DOHH2 (cell line): ENCODE measurements at regions not wholly inside any gene's neighbourhood (a gene's known extent, or its start where the extent isn't known, plus 50 kb on each side); places are given as distances from the start of the nearest gene placed in this dataset.

Experiments used
- H3F3A ChIP-seq: fragments of 200-600 bp; sonication (generic), shearing (Covaris generic); 2 replicates; pipeline ENCODE4 v1.6.0; 2016; ENCODE audit warnings: antibody characterized with exemption, mild to moderate bottlenecking; ENCODE audit not compliant: control insufficient read depth, insufficient read depth
- H3K27ac ChIP-seq: fragments of 200-600 bp; sonication (generic); 2 replicates; pipeline ENCODE4 v1.5.1; 2014; ENCODE audit warnings: low read depth, mild to moderate bottlenecking, low read length, moderate library complexity
- H3K27me3 ChIP-seq: fragments of 200-600 bp; sonication (generic); 2 replicates; pipeline ENCODE4 v1.6.1; 2014; ENCODE audit warnings: mild to moderate bottlenecking, low read length, mixed read lengths; ENCODE audit not compliant: control insufficient read depth
- H3K36me3 ChIP-seq: fragments of 200-600 bp; sonication (generic); 2 replicates; pipeline ENCODE4 v1.6.1; 2014; ENCODE audit warnings: mild to moderate bottlenecking, low read length, moderate library complexity, mixed read lengths; ENCODE audit not compliant: control insufficient read depth
- H3K4me1 ChIP-seq: fragments of 200-600 bp; sonication (generic); 2 replicates; pipeline ENCODE4 v1.6.1; 2014; ENCODE audit warnings: mild to moderate bottlenecking, low read length, mixed read lengths; ENCODE audit not compliant: control insufficient read depth
- H3K4me2 ChIP-seq: fragments of 200-600 bp; sonication (generic); 2 replicates; pipeline ENCODE4 v1.6.0; 2014; ENCODE audit warnings: mild to moderate bottlenecking, low read length, moderate library complexity
- H3K4me3 ChIP-seq: fragments of 200-600 bp; sonication (generic); 2 replicates; pipeline ENCODE4 v1.5.1; 2014; ENCODE audit warnings: mild to moderate bottlenecking, low read length, mixed read lengths
- H3K79me2 ChIP-seq: fragments of 200-600 bp; sonication (generic); 2 replicates; pipeline ENCODE4 v1.6.1; 2014; ENCODE audit warnings: mild to moderate bottlenecking, low read length, mixed read lengths; ENCODE audit not compliant: control insufficient read depth
- H3K9me2 ChIP-seq: fragments of 200-600 bp; sonication (generic); replicated peaks from 2 replicates; pipeline ENCODE4 v1.6.1; 2014; ENCODE audit warnings: mild to moderate bottlenecking, low read length, mixed read lengths; ENCODE audit not compliant: control insufficient read depth
- H3K9me3 ChIP-seq: fragments of 200-600 bp; sonication (generic); 2 replicates; pipeline ENCODE4 v1.6.1; 2014; ENCODE audit warnings: antibody characterized with exemption, low read length, mixed read lengths; ENCODE audit not compliant: control insufficient read depth, insufficient read depth
- H4K20me1 ChIP-seq: fragments of 200-600 bp; sonication (generic); 2 replicates; pipeline ENCODE4 v1.6.0; 2014; ENCODE audit warnings: low read depth, mild to moderate bottlenecking, antibody characterized with exemption, low read length, moderate library complexity; ENCODE audit not compliant: control insufficient read depth, insufficient read depth
- CTCF ChIP-seq: fragments of 200-600 bp; sonication (generic); IDR thresholded peaks from one replicate; pipeline ENCODE4 v1.5.1; 2014; ENCODE audit warnings: antibody characterized with exemption, mild to moderate bottlenecking, low read depth, low read length; ENCODE audit not compliant: poor library complexity, severe bottlenecking
- EZH2phosphoT487 ChIP-seq: fragments of 200-600 bp; sonication (generic); IDR thresholded peaks from 2 replicates; pipeline ENCODE4 v1.6.1; 2017; ENCODE audit warnings: borderline replicate concordance, mild to moderate bottlenecking, antibody characterized with exemption, low read length, moderate library complexity, mixed read lengths

DNA sequence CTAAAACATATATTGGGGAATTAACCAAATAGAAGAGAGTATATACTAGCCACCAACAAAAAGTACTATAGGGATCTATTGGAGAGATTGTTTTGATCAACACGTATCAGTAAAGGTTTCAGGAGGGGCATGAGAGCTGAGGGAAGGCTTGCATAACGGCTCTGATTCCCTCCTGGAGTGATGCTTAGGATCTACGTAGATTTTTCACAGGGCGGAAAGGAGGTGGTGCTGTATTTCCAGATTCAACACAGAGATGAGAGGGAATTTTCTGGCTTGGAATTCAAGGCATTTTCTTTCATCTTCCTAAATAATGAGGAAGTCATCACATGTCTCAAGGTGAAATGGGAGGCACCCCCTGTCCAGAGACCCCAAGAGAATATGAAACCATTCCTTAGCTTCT, 443.8 kb downstream of the CMPK2 start:
- no peaks in the 10 kb centered on the region for H4K20me1 ChIP-seq
- no peak overlapping the region for H3K4me2 ChIP-seq
- no peaks in the 10 kb centered on the region for H3F3A ChIP-seq
- no peaks in the 10 kb centered on the region for H3K9me3 ChIP-seq
- H3K79me2 ChIP-seq: no peaks in the 10 kb centered on the region
- H3K36me3 ChIP-seq: no peaks in the 10 kb centered on the region
- H3K4me3 ChIP-seq: no peak overlapping the region
- no peaks in the 10 kb centered on the region for H3K27me3 ChIP-seq
- H3K27ac ChIP-seq: no peak overlapping the region
- TF ChIP-seq EZH2phosphoT487 (no peak), CTCF (no peak)
- H3K4me1 ChIP-seq: peaks cover 10% of the 10 kb centered on the region
- no peaks in the 10 kb centered on the region for H3K9me2 ChIP-seq

DNA sequence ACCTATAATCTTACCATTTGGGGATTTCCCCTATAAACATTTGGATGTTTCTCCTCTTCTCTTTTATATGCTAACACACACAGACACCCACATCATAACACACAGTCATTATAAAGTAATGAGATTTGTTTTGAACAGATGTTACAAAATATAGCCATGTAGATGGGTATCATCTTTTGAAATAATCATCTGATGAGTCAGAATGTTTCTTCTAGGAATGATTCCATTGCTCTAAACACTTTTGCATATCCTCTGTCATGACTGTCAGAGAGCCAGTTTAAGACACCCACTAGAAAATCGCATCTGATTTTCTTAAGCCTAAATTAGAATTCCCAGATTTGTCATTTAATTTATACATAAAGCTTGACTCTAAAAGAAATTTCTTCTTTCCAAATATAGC, 442.6 kb downstream of the CMPK2 start:
- no peaks in the 10 kb centered on the region for H4K20me1 ChIP-seq
- no peak overlapping the region for H3K27ac ChIP-seq
- no peak for TF ChIP-seq EZH2phosphoT487
- TF ChIP-seq CTCF: no peak
- H3K4me1 ChIP-seq: peaks cover 7% of the 10 kb centered on the region
- no peaks in the 10 kb centered on the region for H3F3A ChIP-seq
- no peaks in the 10 kb centered on the region for H3K9me2 ChIP-seq
- H3K79me2 ChIP-seq: no peaks in the 10 kb centered on the region
- H3K27me3 ChIP-seq: no peaks in the 10 kb centered on the region
- H3K4me3 ChIP-seq: no peak overlapping the region
- H3K4me2 ChIP-seq: no peak overlapping the region
- H3K36me3 ChIP-seq: no peaks in the 10 kb centered on the region
- H3K9me3 ChIP-seq: no peaks in the 10 kb centered on the region

GRCh38 chr2:6423944-6424343, 441.8 kb downstream of the CMPK2 start:
- Histone ChIP-seq H3K36me3 (no peaks in the 10 kb centered on the region), H3K27ac (no peak overlapping the region), H3F3A (no peaks in the 10 kb centered on the region), H3K4me2 (no peak overlapping the region), H3K4me1 (no peaks in the 10 kb centered on the region), H3K79me2 (no peaks in the 10 kb centered on the region), H3K27me3 (no peaks in the 10 kb centered on the region), H4K20me1 (no peaks in the 10 kb centered on the region), H3K4me3 (no peak overlapping the region), H3K9me2 (no peaks in the 10 kb centered on the region), H3K9me3 (no peaks in the 10 kb centered on the region)
- no peak for TF ChIP-seq EZH2phosphoT487
- TF ChIP-seq CTCF: no peak

DNA sequence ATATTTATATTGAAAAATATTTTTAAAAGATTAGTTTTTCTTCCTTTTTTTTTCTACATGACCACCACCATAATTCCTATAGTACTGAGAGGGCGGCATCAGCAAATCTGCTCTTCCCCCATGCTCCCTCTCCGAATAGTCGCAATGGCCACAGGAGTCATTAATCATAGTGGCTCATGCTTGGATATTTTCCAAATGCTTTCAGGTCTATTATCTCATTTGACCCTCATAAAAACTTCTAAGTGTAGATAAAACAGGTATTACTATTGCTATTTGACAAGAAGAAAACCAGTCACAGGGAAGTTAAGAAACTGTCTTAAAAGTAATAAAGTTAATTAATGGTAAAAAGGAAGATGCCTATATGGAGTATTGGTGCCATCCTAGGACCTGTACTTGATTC, 440.7 kb downstream of the CMPK2 start:
- H3K9me3 ChIP-seq: no peaks in the 10 kb centered on the region
- H3K9me2 ChIP-seq: no peaks in the 10 kb centered on the region
- H3K4me3 ChIP-seq: no peak overlapping the region
- no peaks in the 10 kb centered on the region for H3K36me3 ChIP-seq
- no peaks in the 10 kb centered on the region for H3K4me1 ChIP-seq
- TF ChIP-seq EZH2phosphoT487: no peak
- no peak for TF ChIP-seq CTCF
- no peaks in the 10 kb centered on the region for H3K79me2 ChIP-seq
- H3K27me3 ChIP-seq: no peaks in the 10 kb centered on the region
- H3K4me2 ChIP-seq: no peak overlapping the region
- no peaks in the 10 kb centered on the region for H4K20me1 ChIP-seq
- H3K27ac ChIP-seq: no peak overlapping the region
- H3F3A ChIP-seq: no peaks in the 10 kb centered on the region
